Ovary (tissue), 7 donors: ENCODE measurements at regions not wholly inside any gene's neighbourhood (a gene's known extent, or its start where the extent isn't known, plus 50 kb on each side); places are given as distances from the start of the nearest gene placed in this dataset.
A peak's percentile ranks its signal among the peaks of the same experiment; 100 is the strongest.

Source experiments
- DNase-seq, 5 donors: peaks; one replicate each; pipeline ENCODE4 v3.0.0-alpha.2; 2019 to 2020
- H3K27ac ChIP-seq, 2 donors: fragments of 200-600 bp; one replicate each; pipeline versions ENCODE4 v1.5.1 to v1.8.0; 2019 to 2022
- H3K27me3 ChIP-seq: fragments of 200-600 bp; one replicate; pipeline ENCODE4 v1.8.0; 2022
- H3K36me3 ChIP-seq: fragments of 200-600 bp; sonication (generic); one replicate; pipeline ENCODE4 v1.5.1; 2019
- H3K4me1 ChIP-seq: one replicate; pipeline ENCODE4 v1.8.1; 2013; ENCODE audit warnings: mild to moderate bottlenecking, moderate library complexity; ENCODE audit not compliant: insufficient read depth
- H3K4me3 ChIP-seq: fragments of 200-600 bp; sonication (generic); one replicate; pipeline ENCODE4 v1.5.1; 2017
- H3K9me3 ChIP-seq, 2 donors: fragments of 200-600 bp in 1 of 2; sonication (generic) in 1 of 2; one replicate each; pipeline versions ENCODE4 v1.5.1 to v1.8.1; 2013 to 2019; ENCODE audit warnings: mild to moderate bottlenecking in 1 of 2, moderate library complexity in 1 of 2
- EP300 ChIP-seq: sonication (generic); formaldehyde crosslinking; IDR thresholded peaks from one replicate; pipeline ENCODE4 v1.6.1; 2017; ENCODE audit warnings: antibody characterized with exemption
- POLR2A ChIP-seq: fragments of 450-650 bp; IDR thresholded peaks from one replicate; pipeline ENCODE4 v1.6.1; 2017; ENCODE audit warnings: antibody characterized with exemption, mild to moderate bottlenecking, moderate library complexity
- WGBS, 3 donors: extraction: QIAGEN DNeasy Blood & Tissue Kit in 1 of 3; methylation state at CpG; one replicate each; pipeline versions ENCODE4 v1.1.5 to v1.1.7; 2013 to 2017; 5-methylcytosine and 5-hydroxymethylcytosine counted together
- intact Hi-C, 4 donors: fragments of 100-400 bp; cut with DNase I; formaldehyde crosslinking; loops; one replicate each; pipeline versions ENCODE4 v1.11.0 to v1.15.1; 2022 to 2023
- TF ChIP-seq, protein P1 (sequence below), 3 donors: fragments of 450-650 bp in 2 of 3; fragments of 200-600 bp in 1 of 3; IDR thresholded peaks; one replicate each; pipeline versions ENCODE4 v1.5.1 to v1.8.0; 2016 to 2022; ENCODE audit warnings: antibody characterized with exemption in 3 of 3, mild to moderate bottlenecking in 1 of 3
- donor health status: DM: no; HTN: no; CAD: no; lungs with moderate emphysema.
- donor health status: DM: no; HTN: no; CAD: no.
- donor health status: Bipolar disorder and iron deficiency.
- donor health status: DM: no; HTN: no; CAD: no.
- donor health status: DM: yes; HTN: yes; CAD: no.

DNA sequence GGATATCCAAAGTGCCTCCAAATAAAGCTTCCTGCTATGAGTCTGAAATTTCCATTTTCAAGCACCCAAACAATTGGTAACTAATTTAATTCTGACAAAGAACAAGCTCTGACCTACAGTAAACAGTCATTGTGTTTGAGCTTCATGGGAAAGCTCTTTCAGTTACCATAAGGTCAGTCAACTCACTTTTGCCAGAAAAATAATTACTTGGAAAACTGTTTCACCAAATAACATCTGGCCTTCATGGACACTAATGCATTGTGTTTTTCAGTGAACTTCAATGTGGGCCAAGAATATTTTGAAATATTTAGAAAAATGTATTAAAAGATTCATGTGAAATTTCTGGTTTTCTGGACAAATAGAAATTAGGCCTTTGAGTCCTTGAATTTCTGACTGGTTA lies 369.9 kb downstream of the GALR1 start:
- Histone ChIP-seq H3K36me3 (no peaks in the 10 kb centered on the region), H3K4me3 (no peak overlapping the region), H3K27me3 (no peaks in the 10 kb centered on the region), H3K9me3 (no peaks in the 10 kb centered on the region), H3K4me1 (no peaks in the 10 kb centered on the region), H3K27ac (no peak overlapping the region)
- intact Hi-C loops = no loop called here
- no peak for DNase-seq
- TF ChIP-seq, protein P1, sequence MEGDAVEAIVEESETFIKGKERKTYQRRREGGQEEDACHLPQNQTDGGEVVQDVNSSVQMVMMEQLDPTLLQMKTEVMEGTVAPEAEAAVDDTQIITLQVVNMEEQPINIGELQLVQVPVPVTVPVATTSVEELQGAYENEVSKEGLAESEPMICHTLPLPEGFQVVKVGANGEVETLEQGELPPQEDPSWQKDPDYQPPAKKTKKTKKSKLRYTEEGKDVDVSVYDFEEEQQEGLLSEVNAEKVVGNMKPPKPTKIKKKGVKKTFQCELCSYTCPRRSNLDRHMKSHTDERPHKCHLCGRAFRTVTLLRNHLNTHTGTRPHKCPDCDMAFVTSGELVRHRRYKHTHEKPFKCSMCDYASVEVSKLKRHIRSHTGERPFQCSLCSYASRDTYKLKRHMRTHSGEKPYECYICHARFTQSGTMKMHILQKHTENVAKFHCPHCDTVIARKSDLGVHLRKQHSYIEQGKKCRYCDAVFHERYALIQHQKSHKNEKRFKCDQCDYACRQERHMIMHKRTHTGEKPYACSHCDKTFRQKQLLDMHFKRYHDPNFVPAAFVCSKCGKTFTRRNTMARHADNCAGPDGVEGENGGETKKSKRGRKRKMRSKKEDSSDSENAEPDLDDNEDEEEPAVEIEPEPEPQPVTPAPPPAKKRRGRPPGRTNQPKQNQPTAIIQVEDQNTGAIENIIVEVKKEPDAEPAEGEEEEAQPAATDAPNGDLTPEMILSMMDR (IDR thresholded peaks at IDR 0.05) = no peak
- TF ChIP-seq EP300 (no peak), POLR2A (no peak)

DNA sequence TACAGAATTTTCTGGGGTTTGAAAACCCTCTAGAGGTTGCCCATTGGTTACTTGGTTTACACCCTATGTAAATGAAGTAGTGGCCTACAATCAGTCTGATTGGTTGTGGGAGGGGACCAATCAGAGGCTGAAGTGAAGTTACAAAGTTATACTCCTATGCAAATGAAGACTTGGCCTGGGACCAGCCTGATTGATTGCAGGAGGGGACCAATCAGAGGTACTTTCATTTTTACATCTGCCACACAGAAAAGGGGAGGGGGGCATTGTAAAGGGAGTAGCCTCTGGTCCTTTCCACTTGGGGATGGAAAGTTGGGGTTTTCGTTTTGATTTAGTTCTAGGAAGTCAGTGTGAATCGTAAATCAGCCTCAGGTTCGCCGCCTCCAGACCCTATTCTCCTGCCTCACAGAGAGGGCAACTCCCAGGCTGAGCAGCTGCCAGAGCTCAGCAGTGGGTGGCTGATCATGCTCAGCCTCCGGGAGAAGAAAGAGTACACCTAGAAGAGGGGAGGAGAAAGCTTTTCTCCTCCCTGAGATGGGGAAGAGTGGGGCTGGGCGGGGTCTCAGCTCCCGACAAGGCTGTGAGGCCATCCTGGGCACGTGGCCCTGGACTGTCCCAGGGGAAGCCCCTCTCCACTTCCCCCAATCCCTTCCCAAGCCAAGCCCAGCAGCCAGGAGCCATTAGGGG lies 372.5 kb downstream of the GALR1 start:
- H3K27ac ChIP-seq = no peak overlapping the region
- 49 to 69% (median 65%) methylated on average over 8 of the region's 8 CpGs for WGBS, 3 donors
- intact Hi-C loops = no loop called here
- DNase-seq = peak in 3 of 5 donors; percentile 41 to 66 (median 41)
- H3K9me3 ChIP-seq = no peaks in the 10 kb centered on the region
- H3K4me1 ChIP-seq = no peaks in the 10 kb centered on the region
- H3K36me3 ChIP-seq = no peaks in the 10 kb centered on the region
- no peaks in the 10 kb centered on the region for H3K27me3 ChIP-seq
- TF ChIP-seq EP300 (no peak), POLR2A (no peak)
- TF ChIP-seq, protein P1 (IDR thresholded peaks at IDR 0.05) = no peak
- H3K4me3 ChIP-seq = no peak overlapping the region

DNA sequence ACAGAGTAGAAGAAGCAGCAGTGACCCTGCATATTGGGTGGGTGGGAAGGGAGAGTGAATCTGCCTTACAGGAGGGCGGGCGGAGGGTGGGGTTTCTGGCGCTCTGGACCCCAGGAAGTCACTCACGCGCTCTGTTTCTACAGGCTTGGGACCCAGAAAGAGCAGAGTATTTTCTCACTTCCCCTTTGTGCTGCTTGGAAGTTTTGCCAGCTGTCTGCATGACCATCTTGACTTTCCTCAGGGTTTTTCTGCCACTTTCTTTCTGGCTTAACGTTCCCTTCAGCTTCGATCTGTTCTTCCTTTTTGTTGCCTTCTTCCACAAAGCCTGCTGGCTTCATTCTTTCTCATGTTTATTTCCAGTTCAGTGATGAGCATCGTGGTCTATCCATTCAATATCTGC lies 383.1 kb downstream of the GALR1 start:
- Histone ChIP-seq H3K27me3 (no peaks in the 10 kb centered on the region), H3K9me3 (no peaks in the 10 kb centered on the region), H3K4me3 (no peak overlapping the region), H3K27ac (no peak overlapping the region), H3K4me1 (no peaks in the 10 kb centered on the region), H3K36me3 (no peaks in the 10 kb centered on the region)
- 75 to 84% (median 83%) methylated on average over 8 of the region's 8 CpGs for WGBS, 3 donors
- TF ChIP-seq EP300 (no peak), POLR2A (no peak)
- TF ChIP-seq, protein P1 (IDR thresholded peaks at IDR 0.05) = no peak
- DNase-seq = no peak
- intact Hi-C loops = no loop called here

DNA sequence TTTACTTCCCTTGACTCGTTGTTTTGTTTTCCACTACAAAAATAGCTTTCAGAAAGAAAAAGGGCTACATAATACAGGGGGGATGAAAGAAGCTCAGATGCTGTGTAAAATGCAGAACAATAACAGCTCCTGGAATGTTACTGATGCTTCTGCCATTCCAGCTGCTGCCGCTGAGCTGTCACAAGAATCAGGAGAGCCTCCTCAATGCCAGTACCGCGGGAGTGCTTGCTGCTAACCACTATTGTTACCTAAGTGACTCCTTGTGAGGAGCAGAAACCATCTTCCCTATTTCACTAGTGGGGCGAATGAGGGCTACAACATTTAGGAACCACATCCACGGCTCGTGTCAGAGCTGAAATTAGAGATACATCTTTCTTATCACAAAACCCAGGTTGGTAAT lies 384.8 kb downstream of the GALR1 start:
- TF ChIP-seq POLR2A (no peak), EP300 (no peak)
- TF ChIP-seq, protein P1 (IDR thresholded peaks at IDR 0.05) = no peak
- Histone ChIP-seq H3K9me3 (no peaks in the 10 kb centered on the region), H3K4me3 (no peak overlapping the region), H3K27me3 (no peaks in the 10 kb centered on the region), H3K27ac (no peak overlapping the region), H3K36me3 (no peaks in the 10 kb centered on the region), H3K4me1 (no peaks in the 10 kb centered on the region)
- DNase-seq = no peak
- intact Hi-C loops = no loop called here
- WGBS, 3 donors = 19 to 61% (median 29%) methylated on average over 7 of the region's 7 CpGs
